Breast epithelium (tissue), 3 donors: ENCODE measurements at regions not wholly inside any gene's neighbourhood (a gene's known extent, or its start where the extent isn't known, plus 50 kb on each side); places are given as distances from the start of the nearest gene placed in this dataset.

Source experiments
- POLR2AphosphoS5 ChIP-seq, 3 donors: sonication (generic); formaldehyde crosslinking; IDR thresholded peaks; one replicate each; pipeline ENCODE4 v1.6.1; 2017; ENCODE audit warnings: antibody characterized with exemption in 3 of 3
- TF ChIP-seq, protein P1 (sequence below), 3 donors: fragments of 450-650 bp; IDR thresholded peaks; one replicate each; pipeline ENCODE4 v1.5.1; 2016 to 2017; ENCODE audit warnings: antibody characterized with exemption in 3 of 3, mild to moderate bottlenecking in 3 of 3, moderate library complexity in 3 of 3

DNA sequence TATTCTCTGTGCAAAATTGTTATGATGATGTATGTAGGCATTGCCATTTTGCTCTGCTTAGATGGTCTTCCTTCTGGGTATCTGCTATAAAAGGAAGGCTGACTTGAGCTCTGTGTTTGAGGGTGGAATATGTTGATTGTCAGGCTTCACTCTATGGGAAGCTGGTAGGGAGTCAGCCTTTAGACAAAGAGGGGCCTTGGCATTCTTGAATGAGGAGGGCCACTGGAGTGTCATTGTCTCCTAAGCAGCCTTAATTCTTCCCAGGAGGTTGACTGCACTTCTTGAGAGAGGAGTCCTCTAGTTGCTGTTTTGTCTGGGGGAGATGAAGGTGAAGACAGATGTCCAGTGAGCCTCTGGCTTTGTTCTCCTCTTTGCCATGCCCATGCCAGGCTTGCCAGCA lies 266.8 kb downstream of the KCNRG start:
- TF ChIP-seq POLR2AphosphoS5 (IDR thresholded peaks at IDR 0.05), result no peak
- TF ChIP-seq, protein P1, sequence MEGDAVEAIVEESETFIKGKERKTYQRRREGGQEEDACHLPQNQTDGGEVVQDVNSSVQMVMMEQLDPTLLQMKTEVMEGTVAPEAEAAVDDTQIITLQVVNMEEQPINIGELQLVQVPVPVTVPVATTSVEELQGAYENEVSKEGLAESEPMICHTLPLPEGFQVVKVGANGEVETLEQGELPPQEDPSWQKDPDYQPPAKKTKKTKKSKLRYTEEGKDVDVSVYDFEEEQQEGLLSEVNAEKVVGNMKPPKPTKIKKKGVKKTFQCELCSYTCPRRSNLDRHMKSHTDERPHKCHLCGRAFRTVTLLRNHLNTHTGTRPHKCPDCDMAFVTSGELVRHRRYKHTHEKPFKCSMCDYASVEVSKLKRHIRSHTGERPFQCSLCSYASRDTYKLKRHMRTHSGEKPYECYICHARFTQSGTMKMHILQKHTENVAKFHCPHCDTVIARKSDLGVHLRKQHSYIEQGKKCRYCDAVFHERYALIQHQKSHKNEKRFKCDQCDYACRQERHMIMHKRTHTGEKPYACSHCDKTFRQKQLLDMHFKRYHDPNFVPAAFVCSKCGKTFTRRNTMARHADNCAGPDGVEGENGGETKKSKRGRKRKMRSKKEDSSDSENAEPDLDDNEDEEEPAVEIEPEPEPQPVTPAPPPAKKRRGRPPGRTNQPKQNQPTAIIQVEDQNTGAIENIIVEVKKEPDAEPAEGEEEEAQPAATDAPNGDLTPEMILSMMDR (IDR thresholded peaks at IDR 0.05), result no peak
